K562 (cell line): ENCODE measurements at regions not wholly inside any gene's neighbourhood (a gene's known extent, or its start where the extent isn't known, plus 50 kb on each side); places are given as distances from the start of the nearest gene placed in this dataset.

Experiments used
- ATAC-seq: fragments of 200-7000 bp; cut with Tn5 transposase; 3 replicates; pipeline ENCODE4 v1.9.1; 2020; ENCODE audit warnings: moderate library complexity
- BruUV-seq: library from RNA; stranded (reverse); fragments of 400-500 nt; replicated peaks from 2 replicates; lab custom pipeline; 2021; lab: Mats Ljungman, UMichigan
- CTCF ChIA-PET: fragments of 300-600 bp; formaldehyde crosslinking; extraction: SDS; loops from one replicate; lab custom pipeline; 2021; ENCODE audit warnings: low intra/inter-chr PET ratio; lab: Yijun Ruan, JAX
- POLR2A ChIA-PET: fragments of 300-600, 350-650 bp; sonication (Branson Sonifier 250); formaldehyde crosslinking; extraction: SDS; loops from one replicate; lab custom pipeline; 2021; ENCODE audit warnings: antibody characterized with exemption, inconsistent platforms; lab: Yijun Ruan, JAX
- DNase-seq, 4 experiments: peaks; one replicate each; pipeline versions ENCODE4 v3.0.0 to v3.0.0-alpha.2; 2011 to 2018; ENCODE audit warnings: low spot score in 3 of 4, mixed read lengths in 3 of 4; ENCODE audit errors: extremely low read depth in 1 of 4
- FAIRE-seq: peaks from 2 replicates; lab custom pipeline; 2011; peaks lifted over from hg19 to GRCh38; lab: Jason Lieb, UNC
- H2AFZ ChIP-seq: 2 replicates; pipeline ENCODE4 v1.6.0; 2011; ENCODE audit warnings: low read depth, low read length, control low read depth, inconsistent platforms
- H3K27ac ChIP-seq: fragments of 200-600 bp; 3 replicates; pipeline ENCODE4 v1.8.0; 2011; ENCODE audit warnings: low read depth, mild to moderate bottlenecking, control low read depth, inconsistent platforms, low read length, moderate library complexity, mixed read lengths; ENCODE audit errors: extremely low read depth
- H3K27me3 ChIP-seq, 2 experiments: fragments of 300-600 bp in 1 of 2; 2 replicates in 1 of 2; 3 replicates in 1 of 2; pipeline versions ENCODE4 v1.6.0 to v1.8.0; 2011; ENCODE audit warnings: inconsistent platforms in 2 of 2, low read length in 2 of 2, mild to moderate bottlenecking in 1 of 2, mixed read lengths in 1 of 2, moderate library complexity in 1 of 2; ENCODE audit not compliant: control insufficient read depth in 2 of 2, insufficient read depth in 2 of 2
- H3K36me3 ChIP-seq: fragments of 300-600 bp; 3 replicates; pipeline ENCODE4 v1.8.0; 2011; ENCODE audit warnings: mild to moderate bottlenecking, low read length, inconsistent platforms; ENCODE audit not compliant: control insufficient read depth, insufficient read depth
- H3K4me1 ChIP-seq, 2 experiments: fragments of 200-600 bp in 1 of 2; replicated peaks in 1 of 2; 2 replicates in 1 of 2; 3 replicates in 1 of 2; pipeline versions ENCODE4 v1.5.1 to v1.8.0; 2011; ENCODE audit warnings: inconsistent platforms in 2 of 2, low read length in 2 of 2, mild to moderate bottlenecking in 1 of 2, mixed read lengths in 1 of 2, moderate library complexity in 1 of 2; ENCODE audit not compliant: control insufficient read depth in 2 of 2, insufficient read depth in 2 of 2
- H3K4me2 ChIP-seq: 2 replicates; pipeline ENCODE4 v1.6.1; 2011; ENCODE audit warnings: low read length, control low read depth, inconsistent platforms, mixed read lengths; ENCODE audit not compliant: insufficient read depth
- H3K4me3 ChIP-seq: fragments of 200-600 bp; sonication (generic), shearing (Covaris generic); 2 replicates; pipeline ENCODE4 v1.5.1; 2016; ENCODE audit warnings: control low read depth, inconsistent platforms
- H3K79me2 ChIP-seq: fragments of 200-600 bp; 3 replicates; pipeline ENCODE4 v1.8.0; 2011; ENCODE audit warnings: low read length, inconsistent platforms; ENCODE audit not compliant: control insufficient read depth, insufficient read depth
- H3K9ac ChIP-seq, 2 experiments: 2 replicates each; pipeline versions ENCODE4 v1.6.0 to v1.6.1; 2011; ENCODE audit warnings: low read depth in 2 of 2, low read length in 2 of 2, control low read depth in 1 of 2, inconsistent platforms in 1 of 2, mild to moderate bottlenecking in 1 of 2, mixed read lengths in 1 of 2; ENCODE audit not compliant: insufficient read depth in 1 of 2
- H3K9me1 ChIP-seq: one replicate; pipeline ENCODE4 v1.6.0; 2011; ENCODE audit warnings: inconsistent platforms, mild to moderate bottlenecking, low read length, moderate library complexity; ENCODE audit not compliant: control insufficient read depth, insufficient read depth
- H3K9me3 ChIP-seq: replicated peaks from 2 replicates; pipeline ENCODE4 v1.5.1; 2011; ENCODE audit warnings: low read depth, low read length, inconsistent platforms; ENCODE audit not compliant: control insufficient read depth, insufficient read depth
- H4K20me1 ChIP-seq: replicated peaks from 2 replicates; pipeline ENCODE4 v1.6.1; 2011; ENCODE audit warnings: low read length, inconsistent platforms, mixed read lengths; ENCODE audit not compliant: control insufficient read depth, insufficient read depth
- ESRRB ChIP-seq: fragments of 250-450 bp; sonication (Bioruptor Pico); IDR thresholded peaks from 2 replicates; pipeline ENCODE4 v1.5.0; 2020; ENCODE audit warnings: mild to moderate bottlenecking, moderate library complexity, borderline replicate concordance
- GTF2A2 ChIP-seq: IDR thresholded peaks from 2 replicates; pipeline ENCODE4 v1.6.1; 2016; ENCODE audit warnings: mild to moderate bottlenecking, missing genetic modification characterization, missing compliant biosample characterization
- LCOR ChIP-seq: sonication (generic); formaldehyde crosslinking; IDR thresholded peaks from 2 replicates; pipeline ENCODE4 v1.8.0; 2022; ENCODE audit warnings: mild to moderate bottlenecking, missing genetic modification reagents
- POLR2AphosphoS5 ChIP-seq: IDR thresholded peaks from 2 replicates; pipeline ENCODE4 v1.6.1; 2011; ENCODE audit warnings: mild to moderate bottlenecking, low read depth, low read length, moderate library complexity; ENCODE audit not compliant: control insufficient read depth, insufficient read depth
- POU5F1 ChIP-seq: fragments of 150-350 bp; IDR thresholded peaks from 2 replicates; pipeline ENCODE4 v1.6.1; 2014; ENCODE audit warnings: borderline replicate concordance, low read length, low read depth, mild to moderate bottlenecking; ENCODE audit not compliant: partially characterized antibody
- TAF7 ChIP-seq: fragments of 450-650 bp; IDR thresholded peaks from 2 replicates; pipeline ENCODE4 v1.6.1; 2016; ENCODE audit warnings: missing genetic modification characterization, missing compliant biosample characterization
- TAL1 ChIP-seq: fragments of 450-650 bp; IDR thresholded peaks from 2 replicates; pipeline ENCODE4 v1.6.1; 2016; ENCODE audit warnings: mild to moderate bottlenecking
- XRCC5 ChIP-seq: fragments of 200-400 bp; formaldehyde crosslinking; IDR thresholded peaks from 2 replicates; pipeline ENCODE4 v1.6.1; 2017; ENCODE audit warnings: low read depth, mild to moderate bottlenecking, low read length
- ZNF184 ChIP-seq: sonication (generic); formaldehyde crosslinking; IDR thresholded peaks from 2 replicates; pipeline ENCODE4 v1.5.0; 2020; ENCODE audit warnings: missing genetic modification reagents
- ZNF347 ChIP-seq: fragments of 450-650 bp; formaldehyde crosslinking; IDR thresholded peaks from 2 replicates; pipeline ENCODE4 v1.4.0; 2020; ENCODE audit warnings: low read depth, mild to moderate bottlenecking, moderate library complexity
- ZNF644 ChIP-seq: fragments of 200-800 bp; sonication (Bioruptor generic); IDR thresholded peaks from 2 replicates; pipeline ENCODE4 v1.6.1; 2016; ENCODE audit warnings: low read depth, missing genetic modification characterization, missing compliant biosample characterization
- WGBS: fragments of 100-300 bp; shearing (Covaris generic); methylation state at CpG from one replicate; pipeline ENCODE4 v1.1.6; 2016; ENCODE audit warnings: low coverage, mixed read lengths; ENCODE audit not compliant: insufficient coverage; ENCODE audit errors: missing lambda C conversion rate; 5-methylcytosine and 5-hydroxymethylcytosine counted together
- in situ Hi-C: fragments of 300-500 bp; cut with MboI; formaldehyde crosslinking; loops from 4 replicates; pipeline ENCODE4 v1.15.0; 2018; ENCODE audit warnings: inconsistent platforms, mixed read lengths
- intact Hi-C: fragments of 100-400 bp; cut with micrococcal nuclease; formaldehyde crosslinking; loops from 2 replicates; pipeline ENCODE4 v1.14.2; 2022
- TF ChIP-seq, protein P1 (sequence below): fragments of 450-650 bp; formaldehyde crosslinking; conservative IDR thresholded peaks from 2 replicates; pipeline ENCODE4 v1.4.0; 2022; ENCODE audit warnings: mild to moderate bottlenecking, missing genetic modification characterization
- TF ChIP-seq, protein P2 (sequence below): conservative IDR thresholded peaks from 2 replicates; pipeline ENCODE4 v1.6.1; 2011; ENCODE audit warnings: low read depth, mild to moderate bottlenecking, low read length; ENCODE audit not compliant: control insufficient read depth
- TF ChIP-seq, protein P3 (sequence below): fragments of 250-450 bp; sonication (Bioruptor Pico); IDR thresholded peaks from 2 replicates; pipeline ENCODE4 v1.4.0; 2020; ENCODE audit warnings: mild to moderate bottlenecking
- TF ChIP-seq, protein P4 (sequence below), 2 experiments: IDR thresholded peaks in 1 of 2; conservative IDR thresholded peaks in 1 of 2; 2 replicates each; pipeline ENCODE4 v1.6.1; 2016; ENCODE audit warnings: low read depth in 2 of 2, mild to moderate bottlenecking in 1 of 2, missing compliant biosample characterization in 1 of 2, missing genetic modification characterization in 1 of 2, moderate library complexity in 1 of 2

DNA sequence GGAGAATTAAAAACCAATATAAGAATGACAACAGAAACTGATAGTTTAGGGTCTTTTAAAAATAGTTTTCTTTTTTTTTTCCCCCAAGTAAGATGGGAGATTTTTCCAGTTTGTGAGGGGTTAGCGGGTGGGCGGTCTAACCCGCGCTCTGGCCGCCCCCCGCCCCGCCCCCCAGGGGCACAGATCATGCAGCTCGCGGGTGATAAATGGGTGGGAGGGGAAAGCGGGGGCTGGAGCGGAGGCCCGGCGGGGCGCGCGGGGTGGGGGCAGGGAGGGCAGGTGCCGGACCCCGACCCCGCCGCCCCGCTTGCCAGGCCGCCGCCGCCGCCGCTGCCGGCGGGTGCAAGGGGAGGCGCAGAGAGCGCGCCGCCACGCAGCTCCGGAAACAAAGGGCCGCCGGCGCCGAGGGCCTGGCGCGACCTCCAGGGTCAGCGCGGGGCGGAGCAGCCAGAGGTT lies 60.1 kb upstream of the GSE1 start:
- peak overlapping the region; percentile 97 for H3K27ac ChIP-seq
- TF ChIP-seq, protein P1, sequence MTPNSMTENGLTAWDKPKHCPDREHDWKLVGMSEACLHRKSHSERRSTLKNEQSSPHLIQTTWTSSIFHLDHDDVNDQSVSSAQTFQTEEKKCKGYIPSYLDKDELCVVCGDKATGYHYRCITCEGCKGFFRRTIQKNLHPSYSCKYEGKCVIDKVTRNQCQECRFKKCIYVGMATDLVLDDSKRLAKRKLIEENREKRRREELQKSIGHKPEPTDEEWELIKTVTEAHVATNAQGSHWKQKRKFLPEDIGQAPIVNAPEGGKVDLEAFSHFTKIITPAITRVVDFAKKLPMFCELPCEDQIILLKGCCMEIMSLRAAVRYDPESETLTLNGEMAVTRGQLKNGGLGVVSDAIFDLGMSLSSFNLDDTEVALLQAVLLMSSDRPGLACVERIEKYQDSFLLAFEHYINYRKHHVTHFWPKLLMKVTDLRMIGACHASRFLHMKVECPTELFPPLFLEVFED (CRISPR knock-in tag), result no peak
- TF ChIP-seq, protein P2, sequence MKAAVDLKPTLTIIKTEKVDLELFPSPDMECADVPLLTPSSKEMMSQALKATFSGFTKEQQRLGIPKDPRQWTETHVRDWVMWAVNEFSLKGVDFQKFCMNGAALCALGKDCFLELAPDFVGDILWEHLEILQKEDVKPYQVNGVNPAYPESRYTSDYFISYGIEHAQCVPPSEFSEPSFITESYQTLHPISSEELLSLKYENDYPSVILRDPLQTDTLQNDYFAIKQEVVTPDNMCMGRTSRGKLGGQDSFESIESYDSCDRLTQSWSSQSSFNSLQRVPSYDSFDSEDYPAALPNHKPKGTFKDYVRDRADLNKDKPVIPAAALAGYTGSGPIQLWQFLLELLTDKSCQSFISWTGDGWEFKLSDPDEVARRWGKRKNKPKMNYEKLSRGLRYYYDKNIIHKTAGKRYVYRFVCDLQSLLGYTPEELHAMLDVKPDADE, result no peak
- TF ChIP-seq, protein P3, sequence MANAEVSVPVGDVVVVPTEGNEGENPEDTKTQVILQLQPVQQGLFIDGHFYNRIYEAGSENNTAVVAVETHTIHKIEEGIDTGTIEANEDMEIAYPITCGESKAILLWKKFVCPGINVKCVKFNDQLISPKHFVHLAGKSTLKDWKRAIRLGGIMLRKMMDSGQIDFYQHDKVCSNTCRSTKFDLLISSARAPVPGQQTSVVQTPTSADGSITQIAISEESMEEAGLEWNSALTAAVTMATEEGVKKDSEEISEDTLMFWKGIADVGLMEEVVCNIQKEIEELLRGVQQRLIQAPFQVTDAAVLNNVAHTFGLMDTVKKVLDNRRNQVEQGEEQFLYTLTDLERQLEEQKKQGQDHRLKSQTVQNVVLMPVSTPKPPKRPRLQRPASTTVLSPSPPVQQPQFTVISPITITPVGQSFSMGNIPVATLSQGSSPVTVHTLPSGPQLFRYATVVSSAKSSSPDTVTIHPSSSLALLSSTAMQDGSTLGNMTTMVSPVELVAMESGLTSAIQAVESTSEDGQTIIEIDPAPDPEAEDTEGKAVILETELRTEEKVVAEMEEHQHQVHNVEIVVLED, result peak; percentile 78
- TF ChIP-seq LCOR (no peak), TAL1 (no peak), ZNF184 (CRISPR knock-in tag) (no peak), ESRRB (CRISPR knock-in tag) (no peak), POLR2AphosphoS5 (peak; percentile 43), POU5F1 (no peak), ZNF644 (tag) (0 out of 2 replicates have a peak, but pooled peaks have one; percentile 51), GTF2A2 (0 out of 2 replicates have a peak, but pooled peaks have one; percentile 46), XRCC5 (no peak), TAF7 (tag) (no peak), ZNF347 (CRISPR knock-in tag) (no peak)
- TF ChIP-seq, protein P4, sequence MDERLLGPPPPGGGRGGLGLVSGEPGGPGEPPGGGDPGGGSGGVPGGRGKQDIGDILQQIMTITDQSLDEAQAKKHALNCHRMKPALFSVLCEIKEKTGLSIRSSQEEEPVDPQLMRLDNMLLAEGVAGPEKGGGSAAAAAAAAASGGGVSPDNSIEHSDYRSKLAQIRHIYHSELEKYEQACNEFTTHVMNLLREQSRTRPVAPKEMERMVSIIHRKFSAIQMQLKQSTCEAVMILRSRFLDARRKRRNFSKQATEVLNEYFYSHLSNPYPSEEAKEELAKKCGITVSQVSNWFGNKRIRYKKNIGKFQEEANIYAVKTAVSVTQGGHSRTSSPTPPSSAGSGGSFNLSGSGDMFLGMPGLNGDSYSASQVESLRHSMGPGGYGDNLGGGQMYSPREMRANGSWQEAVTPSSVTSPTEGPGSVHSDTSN (CRISPR knock-in tag; IDR thresholded peaks at IDR 0.05; ENCODE audit: low read depth), result no peak
- TF ChIP-seq, protein P4 (tag; conservative IDR thresholded peaks at IDR 0.05; ENCODE audit: low read depth), result no peak

More for the DNA sequence above, 60.1 kb upstream of the GSE1 start:
- Histone ChIP-seq H3K9me3 (no peaks in the 10 kb centered on the region), H3K9me1 (no peaks in the 10 kb centered on the region), H3K4me1 (peaks cover 16 to 39% of the 10 kb centered on the region in 2 experiments), H4K20me1 (no peaks in the 10 kb centered on the region), H3K4me2 (peak overlapping the region; percentile 94), H3K36me3 (peaks cover 9% of the 10 kb centered on the region; the same call in 2 of the 3 replicates), H3K4me3 (peak overlapping the region; percentile 92), H3K79me2 (peaks cover 80% of the 10 kb centered on the region), H3K9ac (peak overlapping the region; percentile 97 to 99), H3K27me3 (no peaks in the 10 kb centered on the region), H2AFZ (no peak overlapping the region)
- ChIA-PET POLR2A (interaction anchor here (0.6 to 7.3 kb wide), 30 partner anchors 8 to 218 kb away, joined by 3 to 122 read pairs (median 6); partner anchors contain the start of gene GSE1), CTCF (interaction anchor here (0.7 to 2.4 kb wide), 4 partner anchors 56 to 131 kb away, joined by 3 to 21 read pairs (median 10); no protein-coding TSS in a partner anchor)
- in situ Hi-C loops, result loop anchor here (5.0 kb wide), 1 partner anchor 111 kb away; no protein-coding TSS in a partner anchor
- WGBS, result 1% methylated on average over 12 of the region's 43 CpGs
- DNase-seq, result peak in 2 of 4 experiments; percentile 83 to 84
- no TSS peak for BruUV-seq
- no peak for FAIRE-seq
- no peak for ATAC-seq
- intact Hi-C loops, result loop anchor here (1.0 to 5.0 kb wide), 4 partner anchors 18 to 112 kb away; no protein-coding TSS in a partner anchor
